ENCODE measurements at regions not wholly inside any gene's neighbourhood (a gene's known extent, or its start where the extent isn't known, plus 50 kb on each side); places are given as distances from the start of the nearest gene placed in this dataset.

DNA sequence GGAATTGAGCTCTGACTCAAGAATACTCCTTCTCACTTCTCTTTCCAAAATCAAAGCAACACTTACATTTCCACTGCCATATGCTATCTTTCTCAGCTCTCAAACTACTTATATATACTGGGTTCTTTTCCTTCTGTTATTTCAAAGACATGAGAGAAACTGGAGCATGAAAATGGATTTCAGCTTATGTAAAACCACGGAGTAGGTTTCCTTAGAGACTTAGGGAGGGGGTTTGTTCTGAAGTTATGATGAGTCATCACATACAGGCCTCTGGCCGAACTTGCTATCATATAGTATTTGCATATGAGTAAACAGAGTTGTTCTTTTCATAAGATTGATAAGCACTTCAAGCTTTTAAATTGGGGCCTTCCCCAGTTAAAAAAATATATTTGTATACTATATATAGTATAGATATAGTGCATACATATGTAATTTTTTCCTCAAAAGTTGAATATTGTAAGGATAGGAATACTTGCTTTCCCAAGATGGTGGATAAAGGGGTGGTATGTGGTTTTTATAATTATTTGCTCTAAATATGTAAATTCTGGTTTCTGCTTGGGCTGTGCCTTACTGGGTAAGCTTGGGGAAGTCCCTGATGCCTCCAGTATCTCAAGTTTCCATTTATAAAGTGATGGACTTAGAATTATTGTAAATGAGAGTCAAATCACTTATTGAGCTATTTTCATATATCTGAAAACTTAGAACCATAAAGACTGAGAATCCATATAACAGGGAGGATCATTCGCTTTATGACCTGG, 273.9 kb downstream of the RFPL4B start:
- no peak for ATAC-seq
- H3K27ac ChIP-seq = no peak overlapping the region
- H3K36me3 ChIP-seq = no peaks in the 10 kb centered on the region
- 69 to 73% methylated on average over 3 of the region's 3 CpGs for WGBS, 2 donors
- no peaks in the 10 kb centered on the region for H3K27me3 ChIP-seq
- TF ChIP-seq, protein P1, sequence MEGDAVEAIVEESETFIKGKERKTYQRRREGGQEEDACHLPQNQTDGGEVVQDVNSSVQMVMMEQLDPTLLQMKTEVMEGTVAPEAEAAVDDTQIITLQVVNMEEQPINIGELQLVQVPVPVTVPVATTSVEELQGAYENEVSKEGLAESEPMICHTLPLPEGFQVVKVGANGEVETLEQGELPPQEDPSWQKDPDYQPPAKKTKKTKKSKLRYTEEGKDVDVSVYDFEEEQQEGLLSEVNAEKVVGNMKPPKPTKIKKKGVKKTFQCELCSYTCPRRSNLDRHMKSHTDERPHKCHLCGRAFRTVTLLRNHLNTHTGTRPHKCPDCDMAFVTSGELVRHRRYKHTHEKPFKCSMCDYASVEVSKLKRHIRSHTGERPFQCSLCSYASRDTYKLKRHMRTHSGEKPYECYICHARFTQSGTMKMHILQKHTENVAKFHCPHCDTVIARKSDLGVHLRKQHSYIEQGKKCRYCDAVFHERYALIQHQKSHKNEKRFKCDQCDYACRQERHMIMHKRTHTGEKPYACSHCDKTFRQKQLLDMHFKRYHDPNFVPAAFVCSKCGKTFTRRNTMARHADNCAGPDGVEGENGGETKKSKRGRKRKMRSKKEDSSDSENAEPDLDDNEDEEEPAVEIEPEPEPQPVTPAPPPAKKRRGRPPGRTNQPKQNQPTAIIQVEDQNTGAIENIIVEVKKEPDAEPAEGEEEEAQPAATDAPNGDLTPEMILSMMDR (IDR thresholded peaks at IDR 0.05) = no peak
- DNase-seq = no peak
- no peaks in the 10 kb centered on the region for H3K4me1 ChIP-seq
- no peak overlapping the region for H3K4me3 ChIP-seq
- intact Hi-C loops (cut with DNase I) = no loop called here
- no peaks in the 10 kb centered on the region for H3K9me3 ChIP-seq

DNA sequence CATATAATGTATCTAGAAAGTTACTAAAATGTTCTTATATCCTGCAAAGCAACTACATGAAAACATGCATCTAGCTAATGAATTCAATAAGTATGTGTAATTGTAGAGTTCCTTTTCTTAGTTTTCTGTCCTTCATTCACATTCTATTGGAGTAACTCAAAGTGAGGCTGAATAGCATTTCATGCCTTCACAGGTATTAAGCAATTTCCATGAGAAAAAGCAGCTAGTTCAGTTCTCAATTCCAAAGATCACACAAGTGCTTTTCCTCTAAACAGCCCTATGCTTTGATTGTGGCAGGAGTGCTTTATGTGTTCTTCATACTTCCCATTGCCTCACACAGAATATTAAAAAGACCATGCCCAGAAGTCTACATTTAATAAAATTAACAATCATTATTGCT, 274.9 kb downstream of the RFPL4B start:
- no peak overlapping the region for H3K4me3 ChIP-seq
- no peaks in the 10 kb centered on the region for H3K27me3 ChIP-seq
- no peaks in the 10 kb centered on the region for H3K9me3 ChIP-seq
- no peaks in the 10 kb centered on the region for H3K4me1 ChIP-seq
- TF ChIP-seq, protein P1 (IDR thresholded peaks at IDR 0.05) = no peak
- DNase-seq = no peak
- no peaks in the 10 kb centered on the region for H3K36me3 ChIP-seq
- H3K27ac ChIP-seq = no peak overlapping the region
- no peak for ATAC-seq
- intact Hi-C loops (cut with DNase I) = no loop called here

DNA sequence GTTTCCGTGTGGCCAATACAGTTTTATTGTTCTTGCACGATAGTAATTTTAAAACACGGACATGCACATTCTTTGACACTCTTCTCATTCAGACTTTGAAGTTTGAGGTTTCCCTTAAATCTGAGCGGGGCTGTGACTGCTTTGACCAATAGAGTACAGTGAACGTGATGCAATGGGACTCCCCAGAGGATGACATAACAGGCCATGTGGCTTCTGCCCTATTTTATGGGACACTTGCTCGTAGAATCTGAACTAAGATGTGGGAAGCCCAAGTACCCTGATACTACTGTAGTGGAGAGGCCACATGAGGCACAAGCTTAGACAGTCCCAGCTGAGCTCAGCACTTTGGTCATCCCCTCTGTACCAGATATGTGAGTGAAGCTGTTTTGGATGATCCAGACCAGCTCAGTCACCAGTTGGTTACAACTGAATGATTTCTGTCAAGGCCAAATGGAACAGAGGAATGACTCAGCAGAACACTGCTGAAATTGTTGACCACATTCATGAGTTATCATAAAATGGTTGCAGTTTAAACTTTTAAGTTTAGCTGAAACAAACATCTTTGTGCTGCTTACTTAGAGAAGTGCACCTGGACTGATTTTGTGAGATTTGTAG, 279.4 kb downstream of the RFPL4B start:
- TF ChIP-seq, protein P1 (IDR thresholded peaks at IDR 0.05) = no peak
- DNase-seq = no peak
- Histone ChIP-seq H3K4me1 (no peaks in the 10 kb centered on the region), H3K27ac (no peak overlapping the region), H3K9me3 (no peaks in the 10 kb centered on the region), H3K27me3 (no peaks in the 10 kb centered on the region), H3K4me3 (no peak overlapping the region), H3K36me3 (no peaks in the 10 kb centered on the region)
- intact Hi-C loops (cut with DNase I) = no loop called here
- peak in 1 of 8 donors; percentile 18 for ATAC-seq
- 92 to 96% methylated on average over 6 of the region's 6 CpGs for WGBS, 2 donors

DNA sequence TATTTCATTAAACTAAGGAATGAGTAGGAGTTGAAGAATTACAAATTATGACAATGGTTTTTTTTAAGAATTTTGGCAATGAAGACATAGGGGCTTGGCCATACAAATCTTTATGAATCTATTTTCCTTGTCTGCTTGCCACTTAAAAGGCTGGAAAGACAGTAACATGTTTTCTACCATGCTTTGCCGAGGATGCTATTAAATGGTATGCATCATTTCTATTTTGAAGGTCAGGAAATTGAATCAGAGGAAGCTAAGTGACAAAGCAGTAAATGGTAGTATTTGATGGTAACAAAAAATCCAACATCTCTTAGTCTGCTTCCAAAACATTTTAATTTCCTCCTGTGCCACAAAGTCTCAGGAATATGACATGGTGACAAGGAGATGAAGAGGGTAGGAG, 287.2 kb downstream of the RFPL4B start:
- no peaks in the 10 kb centered on the region for H3K36me3 ChIP-seq
- WGBS, 2 donors = 71 to 84% methylated on average over 1 of the region's 1 CpG
- ATAC-seq = no peak

More for the DNA sequence above, 287.2 kb downstream of the RFPL4B start:
- Histone ChIP-seq H3K27me3 (no peaks in the 10 kb centered on the region), H3K4me3 (no peak overlapping the region), H3K9me3 (no peaks in the 10 kb centered on the region), H3K27ac (no peak overlapping the region), H3K4me1 (peaks cover 0 to 4% (median 0%) of the 10 kb centered on the region in 9 donors)
- DNase-seq = no peak
- TF ChIP-seq, protein P1 (IDR thresholded peaks at IDR 0.05) = no peak
- intact Hi-C loops (cut with DNase I) = no loop called here
